ENCODE measurements at regions not wholly inside any gene's neighbourhood (a gene's known extent, or its start where the extent isn't known, plus 50 kb on each side); places are given as distances from the start of the nearest gene placed in this dataset.
"Not testable (repeated sequence)": the region's sequence is repeated elsewhere in the genome, so short reads cannot be mapped to it uniquely, and the experiment has no call there.

DNA sequence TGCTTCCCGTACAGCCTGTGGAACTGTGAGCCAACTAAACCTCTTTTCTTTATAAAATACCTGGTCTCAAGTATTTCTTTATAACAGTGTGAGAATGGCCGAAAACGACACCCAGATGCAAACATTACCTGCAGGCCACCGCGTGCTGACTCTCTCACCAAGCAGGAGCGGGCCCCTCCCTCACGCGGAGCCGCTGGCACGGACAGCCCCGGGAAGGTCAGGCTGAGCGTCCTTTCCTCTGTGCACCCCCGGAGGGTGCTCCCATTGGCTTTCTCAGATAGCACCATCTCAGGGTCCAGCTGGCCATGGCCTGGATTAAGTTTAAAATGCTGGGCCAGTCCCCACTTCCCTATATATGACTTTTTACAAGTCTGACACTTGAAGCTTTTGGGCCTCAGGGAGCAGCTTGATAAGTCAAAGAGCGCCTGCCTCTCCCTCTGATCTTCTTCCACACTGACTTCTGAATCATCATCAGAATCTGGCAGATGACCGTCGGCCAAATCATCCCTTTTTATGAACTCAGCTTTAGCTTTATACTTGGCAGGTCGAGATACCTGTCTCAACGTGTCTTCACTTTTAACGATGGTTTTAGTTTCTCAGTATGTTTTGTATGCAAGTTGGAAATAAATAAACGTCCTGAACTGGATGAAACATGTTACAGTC is 115.1 kb upstream of the PRKX start:
- not testable (repeated sequence) for H3K27ac ChIP-seq

DNA sequence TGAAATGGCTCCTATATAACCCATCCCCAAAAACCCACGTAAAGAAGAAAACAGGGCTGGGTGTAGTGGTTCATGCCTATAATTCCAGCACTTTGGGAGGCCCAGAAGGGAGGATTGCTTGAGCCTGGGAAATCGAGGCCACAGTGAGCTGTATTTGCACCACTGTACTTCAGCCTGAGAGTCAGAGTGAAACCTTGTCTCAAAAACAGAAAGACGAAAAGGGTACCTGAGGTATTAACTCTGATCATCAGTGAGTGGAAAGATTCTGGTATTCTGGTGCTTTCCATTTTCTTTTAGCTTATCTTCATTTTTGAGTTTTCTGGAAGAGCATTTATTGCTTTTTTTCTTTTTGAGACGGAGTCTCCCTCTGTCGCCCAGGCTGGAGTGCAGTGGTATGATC is 110.6 kb upstream of the PRKX start:
- not testable (repeated sequence) for H3K27ac ChIP-seq

DNA sequence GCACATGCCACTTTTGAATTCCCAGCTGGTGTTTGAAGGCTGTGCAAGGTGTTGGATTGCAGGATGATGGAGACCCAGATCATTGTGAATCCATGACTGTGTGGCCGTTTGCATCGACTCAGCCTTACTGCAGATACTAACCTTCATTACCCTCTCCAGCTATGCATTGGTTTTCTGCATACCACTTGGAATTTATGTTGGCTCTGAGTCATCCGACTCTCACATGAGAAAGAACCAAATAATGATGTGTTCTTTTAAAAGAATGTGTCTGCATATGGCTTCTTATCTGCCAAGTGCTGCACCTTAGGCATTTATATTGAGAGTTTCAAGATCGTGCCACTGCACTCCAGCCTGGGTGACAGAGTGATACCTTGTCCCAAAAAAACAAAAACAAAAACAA is 106.7 kb upstream of the PRKX start:
- TF ChIP-seq, protein P1, sequence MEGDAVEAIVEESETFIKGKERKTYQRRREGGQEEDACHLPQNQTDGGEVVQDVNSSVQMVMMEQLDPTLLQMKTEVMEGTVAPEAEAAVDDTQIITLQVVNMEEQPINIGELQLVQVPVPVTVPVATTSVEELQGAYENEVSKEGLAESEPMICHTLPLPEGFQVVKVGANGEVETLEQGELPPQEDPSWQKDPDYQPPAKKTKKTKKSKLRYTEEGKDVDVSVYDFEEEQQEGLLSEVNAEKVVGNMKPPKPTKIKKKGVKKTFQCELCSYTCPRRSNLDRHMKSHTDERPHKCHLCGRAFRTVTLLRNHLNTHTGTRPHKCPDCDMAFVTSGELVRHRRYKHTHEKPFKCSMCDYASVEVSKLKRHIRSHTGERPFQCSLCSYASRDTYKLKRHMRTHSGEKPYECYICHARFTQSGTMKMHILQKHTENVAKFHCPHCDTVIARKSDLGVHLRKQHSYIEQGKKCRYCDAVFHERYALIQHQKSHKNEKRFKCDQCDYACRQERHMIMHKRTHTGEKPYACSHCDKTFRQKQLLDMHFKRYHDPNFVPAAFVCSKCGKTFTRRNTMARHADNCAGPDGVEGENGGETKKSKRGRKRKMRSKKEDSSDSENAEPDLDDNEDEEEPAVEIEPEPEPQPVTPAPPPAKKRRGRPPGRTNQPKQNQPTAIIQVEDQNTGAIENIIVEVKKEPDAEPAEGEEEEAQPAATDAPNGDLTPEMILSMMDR (IDR thresholded peaks at IDR 0.05), result no peak
- no peak for TF ChIP-seq ZFX (IDR thresholded peaks at IDR 0.05; ENCODE audit: borderline replicate concordance)

DNA sequence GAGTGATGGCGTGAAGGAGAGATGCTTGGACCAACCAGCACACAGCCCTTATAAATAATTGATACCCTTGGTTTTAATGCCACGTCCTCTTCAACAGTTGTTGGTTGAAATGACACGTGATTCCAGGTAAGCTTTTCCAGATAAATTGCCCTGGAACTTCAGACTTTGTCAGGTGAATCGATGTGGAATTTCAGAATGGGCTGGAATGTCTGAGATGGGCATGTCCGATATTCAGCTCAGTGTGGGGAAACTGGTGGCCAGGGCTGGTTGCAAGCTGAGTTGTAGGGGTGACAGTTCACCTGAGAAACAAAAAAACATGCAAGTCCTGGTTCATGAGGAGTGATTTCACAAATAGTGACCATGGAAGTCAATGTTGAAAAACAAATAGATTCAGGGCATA is 104.0 kb upstream of the PRKX start:
- H3K27ac ChIP-seq, result not testable (repeated sequence)

More for the DNA sequence above, 106.7 kb upstream of the PRKX start:
- no peak overlapping the region for H3K27ac ChIP-seq

DNA sequence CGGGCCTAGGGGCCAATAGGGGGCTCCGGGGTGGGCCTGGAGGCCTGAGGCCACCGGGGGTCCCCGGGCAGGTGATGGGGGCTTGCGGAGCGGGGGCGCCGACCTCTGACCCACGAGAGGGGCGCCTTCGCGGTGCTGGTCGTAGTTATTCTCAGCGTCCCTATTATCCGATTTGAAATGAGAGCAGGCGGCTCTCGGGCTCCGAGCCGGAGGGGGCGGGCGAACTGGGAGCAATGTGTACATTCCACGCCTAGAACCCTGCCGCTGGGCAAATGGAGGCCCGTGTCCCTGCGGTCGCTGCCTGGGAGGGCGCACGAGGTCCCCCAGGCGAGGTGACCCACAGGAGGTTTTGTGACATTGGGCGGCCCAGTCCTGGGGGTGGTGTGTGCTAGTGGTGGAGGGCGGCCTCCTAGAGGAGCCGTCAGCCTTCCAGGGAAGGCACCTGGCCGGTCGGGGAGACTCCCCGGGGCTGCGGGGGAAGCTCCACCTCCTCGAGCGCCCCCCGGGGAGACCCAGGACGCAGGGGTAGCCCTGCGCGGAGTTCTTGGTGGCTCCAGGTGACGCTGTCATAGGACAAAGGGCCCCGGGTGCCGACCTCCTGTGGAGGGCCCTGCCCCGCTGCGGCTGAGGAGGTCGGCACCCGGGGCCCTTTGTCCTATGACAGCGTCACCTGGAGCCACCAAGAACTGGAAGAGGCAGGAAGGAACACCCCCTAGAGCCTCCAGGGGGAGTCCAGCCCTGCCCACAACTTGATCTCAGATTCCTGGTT is 102.6 kb upstream of the PRKX start:
- no peak for TF ChIP-seq ZFX (IDR thresholded peaks at IDR 0.05; ENCODE audit: borderline replicate concordance)
- TF ChIP-seq, protein P1 (IDR thresholded peaks at IDR 0.05), result no peak
- H3K27ac ChIP-seq, result peak overlapping the region; percentile 94

DNA sequence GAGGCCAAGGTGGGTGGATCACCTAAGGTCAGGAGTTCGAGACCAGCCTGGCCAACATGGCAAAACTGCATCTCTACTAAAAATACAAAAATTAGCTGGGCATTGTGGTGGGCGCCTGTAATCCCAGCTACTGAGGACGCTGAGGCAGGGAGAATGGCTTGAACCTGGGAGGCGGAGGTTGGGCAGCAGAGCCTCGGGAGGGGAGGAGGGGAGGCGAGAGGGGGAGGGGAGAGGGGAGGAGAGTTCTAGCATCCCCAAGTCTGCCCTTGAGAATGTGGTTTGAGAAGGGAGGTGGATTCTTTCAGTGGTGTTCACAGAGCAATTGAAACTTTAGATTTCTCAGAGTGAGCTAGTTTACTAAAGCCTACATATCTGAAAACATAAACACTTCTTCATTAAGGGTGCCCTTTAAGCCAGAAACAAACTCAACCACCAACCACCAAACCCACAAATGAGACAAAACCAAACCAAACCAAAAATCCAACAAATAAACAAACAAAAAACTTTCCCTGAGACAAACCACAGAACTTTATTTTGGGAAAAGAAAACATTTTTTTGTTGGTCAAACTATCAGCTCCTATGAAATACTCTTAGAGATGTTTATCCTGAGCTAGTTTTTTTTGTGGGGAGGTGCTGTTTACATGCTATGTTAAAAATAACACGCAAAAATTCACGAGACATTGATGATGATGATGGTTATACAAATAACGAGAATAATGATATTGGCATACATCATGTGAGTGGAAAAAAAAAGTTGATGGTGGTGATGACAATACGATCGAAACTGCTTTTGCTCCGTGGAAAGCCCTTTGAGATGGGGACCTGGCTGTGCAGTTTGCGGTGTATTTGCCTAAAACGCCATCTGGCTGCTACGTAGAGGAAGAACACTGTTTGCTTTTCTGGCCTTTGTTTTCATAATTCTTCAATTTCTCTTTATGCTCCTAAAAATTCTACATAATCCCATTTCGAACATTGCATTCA is 98.2 kb upstream of the PRKX start:
- no peak overlapping the region for H3K27ac ChIP-seq
- TF ChIP-seq ZFX (IDR thresholded peaks at IDR 0.05; ENCODE audit: borderline replicate concordance), result no peak
- TF ChIP-seq, protein P1 (IDR thresholded peaks at IDR 0.05), result peak; percentile 48

DNA sequence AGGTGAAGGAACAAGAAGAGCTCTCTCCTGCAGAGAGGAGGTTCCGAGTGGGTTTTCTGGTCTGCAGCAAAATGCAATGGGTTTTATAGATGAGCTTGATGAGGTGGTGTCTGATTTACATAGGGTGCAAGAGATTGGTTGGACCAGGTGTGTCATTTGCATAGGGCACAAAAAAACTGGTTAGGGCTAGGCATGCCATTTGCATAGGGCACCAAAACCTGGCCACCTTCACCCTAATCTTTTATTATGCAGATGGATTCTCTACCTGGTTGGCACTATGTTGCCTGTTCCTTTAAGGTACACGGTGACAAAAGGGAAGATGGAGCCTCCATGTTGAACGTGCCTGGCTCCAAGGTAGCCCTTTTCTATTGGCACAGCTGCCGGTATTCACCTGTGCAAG is 94.5 kb upstream of the PRKX start:
- TF ChIP-seq, protein P1 (IDR thresholded peaks at IDR 0.05), result no peak
- no peak for TF ChIP-seq ZFX (IDR thresholded peaks at IDR 0.05; ENCODE audit: borderline replicate concordance)
- H3K27ac ChIP-seq, result no peak overlapping the region

DNA sequence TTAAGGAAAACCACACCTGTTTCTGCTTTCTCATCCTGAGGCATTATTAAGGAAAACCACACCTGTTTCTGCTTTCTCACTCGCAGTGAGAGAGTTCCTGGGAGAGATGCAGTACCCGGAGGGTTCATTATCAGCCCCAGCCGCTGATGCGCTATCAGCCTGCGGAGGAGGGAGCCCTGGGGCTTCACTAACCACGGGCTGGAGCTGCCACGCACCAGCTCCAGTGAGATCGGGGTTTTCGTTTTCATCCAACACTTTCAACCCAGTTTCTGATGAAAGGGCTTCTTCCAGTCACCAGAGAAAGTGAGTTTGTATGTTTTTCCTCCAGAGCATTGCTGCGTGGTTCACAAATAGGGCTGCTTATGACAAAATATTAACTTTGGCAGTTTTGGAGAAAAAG is 93.2 kb upstream of the PRKX start:
- no peak overlapping the region for H3K27ac ChIP-seq
- TF ChIP-seq, protein P1 (IDR thresholded peaks at IDR 0.05), result no peak
- TF ChIP-seq ZFX (IDR thresholded peaks at IDR 0.05; ENCODE audit: borderline replicate concordance), result no peak
